Thyroid gland (tissue), 4 donors: ENCODE measurements at regions not wholly inside any gene's neighbourhood (a gene's known extent, or its start where the extent isn't known, plus 50 kb on each side); places are given as distances from the start of the nearest gene placed in this dataset.

Experiments used
- CTCF ChIP-seq, 6 experiments: fragments of 200-600 bp in 3 of 6; fragments of 450-650 bp in 3 of 6; sonication (generic) in 3 of 6; IDR thresholded peaks; one replicate each; pipeline ENCODE4 v1.5.1; 2016 to 2019; ENCODE audit warnings: antibody characterized with exemption in 6 of 6, mild to moderate bottlenecking in 2 of 6, inconsistent platforms in 1 of 6, moderate library complexity in 1 of 6
- POLR2A ChIP-seq, 2 donors: fragments of 450-650 bp; IDR thresholded peaks; one replicate each; pipeline ENCODE4 v1.6.1; 2017; ENCODE audit warnings: antibody characterized with exemption in 2 of 2, mild to moderate bottlenecking in 2 of 2, moderate library complexity in 1 of 2

- TF ChIP-seq CTCF (IDR thresholded peaks at IDR 0.05), result no peak
- no peak for TF ChIP-seq POLR2A (IDR thresholded peaks at IDR 0.05)
Measured at GRCh38 chr6:140623498-140623897, 1249.0 kb upstream of the CITED2 start.
